ENCODE measurements at regions not wholly inside any gene's neighbourhood (a gene's known extent, or its start where the extent isn't known, plus 50 kb on each side); places are given as distances from the start of the nearest gene placed in this dataset.

GRCh38 chr13:33524086-33524485, 238.5 kb upstream of the STARD13 start:
- DNase-seq (ENCODE audit: low spot score), result no peak
- no peak overlapping the region for H3K4me3 ChIP-seq (ENCODE audit: low read depth in 1 of 3, low read length in 3 of 3)
- WGBS, result 42% methylated on average over 1 of the region's 1 CpG

More at GRCh38 chr13:33524086-33524485, 238.5 kb upstream of the STARD13 start:
- no peaks in the 10 kb centered on the region for H3K36me3 ChIP-seq (ENCODE audit: control insufficient read depth in 4 of 4, insufficient read depth in 3 of 4, low read depth in 1 of 4, low read length in 3 of 4)
- no peak overlapping the region for H3K9ac ChIP-seq (ENCODE audit: low read depth in 1 of 2, low read length in 2 of 2)
- H3K27ac ChIP-seq (ENCODE audit: low read depth in 1 of 2, low read length in 2 of 2), result no peak overlapping the region
- no peaks in the 10 kb centered on the region for H3K27me3 ChIP-seq (ENCODE audit: control insufficient read depth in 4 of 4, insufficient read depth in 4 of 4, low read length in 3 of 4)
- no peaks in the 10 kb centered on the region for H3K9me3 ChIP-seq (ENCODE audit: control insufficient read depth in 4 of 4, low read length in 3 of 4)
- TF ChIP-seq ZBTB33 (IDR thresholded peaks at IDR 0.05), result no peak
- no peak for TF ChIP-seq TAF1 (conservative IDR thresholded peaks at IDR 0.05)
- TF ChIP-seq GABPA (IDR thresholded peaks at IDR 0.05 in 1 of 2, conservative IDR thresholded peaks at IDR 0.05 in 1 of 2), result no peak
- no peak for TF ChIP-seq CTCF (IDR thresholded peaks at IDR 0.05; ENCODE audit: low read depth, low read length, missing input control)
- TF ChIP-seq REST (IDR thresholded peaks at IDR 0.05), result no peak
- TF ChIP-seq ATF3 (IDR thresholded peaks at IDR 0.05), result no peak
- TF ChIP-seq NR2F2 (IDR thresholded peaks at IDR 0.05), result no peak
- TF ChIP-seq RXRA (IDR thresholded peaks at IDR 0.05), result no peak
- TF ChIP-seq EGR1 (IDR thresholded peaks at IDR 0.05; ENCODE audit: low read depth in 2 of 2), result no peak
- TF ChIP-seq HNF4G (IDR thresholded peaks at IDR 0.05), result no peak
- TF ChIP-seq RAD21 (IDR thresholded peaks at IDR 0.05), result no peak
- TF ChIP-seq SP1 (IDR thresholded peaks at IDR 0.05), result no peak
- no peak for TF ChIP-seq FOXA2 (IDR thresholded peaks at IDR 0.05)
- TF ChIP-seq JUND (IDR thresholded peaks at IDR 0.05), result no peak
- H3K4me1 ChIP-seq (ENCODE audit: control insufficient read depth in 4 of 4, insufficient read depth in 4 of 4, low read length in 3 of 4), result peaks cover 0 to 2% (median under 1%) of the 10 kb centered on the region in 4 donors
